HG02759 (cell line): ENCODE measurements at regions not wholly inside any gene's neighbourhood (a gene's known extent, or its start where the extent isn't known, plus 50 kb on each side); places are given as distances from the start of the nearest gene placed in this dataset.
"Not testable (repeated sequence)": the region's sequence is repeated elsewhere in the genome, so short reads cannot be mapped to it uniquely, and the experiment has no call there.

Experiments used
- ATAC-seq: cut with Tn5 transposase; IDR thresholded peaks from one replicate; pipeline ENCODE4 v1.9.1; 2021; ENCODE audit warnings: mild to moderate bottlenecking, moderate library complexity; ENCODE audit not compliant: unreplicated experiment

GRCh38 chr4:111337186-111337876 is 714.5 kb upstream of the PITX2 start:
- not testable (repeated sequence) for ATAC-seq

- no peak for ATAC-seq
These were observed 736.7 kb upstream of the PITX2 start for GRCh38 chr4:111359602-111360001.

- ATAC-seq: no peak
These were observed 738.0 kb upstream of the PITX2 start for GRCh38 chr4:111360906-111361305.

GRCh38 chr4:111362941-111363361 is 740.1 kb upstream of the PITX2 start:
- no peak for ATAC-seq

GRCh38 chr4:111377880-111378279 is 755.0 kb upstream of the PITX2 start:
- not testable (repeated sequence) for ATAC-seq

GRCh38 chr4:111388561-111388960 is 756.7 kb upstream of the FAM241A start:
- no peak for ATAC-seq

GRCh38 chr4:111391829-111392228 is 753.4 kb upstream of the FAM241A start:
- no peak for ATAC-seq

GRCh38 chr4:111393781-111394180 is 751.5 kb upstream of the FAM241A start:
- ATAC-seq: no peak

GRCh38 chr4:111398906-111399330 is 746.3 kb upstream of the FAM241A start:
- ATAC-seq: no peak

- ATAC-seq: no peak
These were observed 745.6 kb upstream of the FAM241A start for GRCh38 chr4:111399623-111400022.

- no peak for ATAC-seq
These were observed 744.5 kb upstream of the FAM241A start for GRCh38 chr4:111400741-111401140.

GRCh38 chr4:111404673-111405072 is 740.6 kb upstream of the FAM241A start:
- ATAC-seq: no peak

GRCh38 chr4:111405989-111406388 is 739.3 kb upstream of the FAM241A start:
- no peak for ATAC-seq

GRCh38 chr4:111410571-111410970 is 734.7 kb upstream of the FAM241A start:
- ATAC-seq: no peak

- ATAC-seq: no peak
These were observed 727.7 kb upstream of the FAM241A start for GRCh38 chr4:111417521-111417920.

- no peak for ATAC-seq
These were observed 711.8 kb upstream of the FAM241A start for GRCh38 chr4:111433441-111433840.

GRCh38 chr4:111434586-111434985 is 710.7 kb upstream of the FAM241A start:
- ATAC-seq: no peak

- ATAC-seq: no peak
These were observed 709.1 kb upstream of the FAM241A start for GRCh38 chr4:111435986-111436744.

- no peak for ATAC-seq
These were observed 703.6 kb upstream of the FAM241A start for GRCh38 chr4:111441687-111442086.

GRCh38 chr4:111444836-111445235 is 700.4 kb upstream of the FAM241A start:
- ATAC-seq: not testable (repeated sequence)

- ATAC-seq: no peak
These were observed 695.6 kb upstream of the FAM241A start for GRCh38 chr4:111449657-111450056.

- ATAC-seq: no peak
These were observed 694.4 kb upstream of the FAM241A start for GRCh38 chr4:111450867-111451266.
